NCI-H146 (cell line): ENCODE measurements at regions not wholly inside any gene's neighbourhood (a gene's known extent, or its start where the extent isn't known, plus 50 kb on each side); places are given as distances from the start of the nearest gene placed in this dataset.

Experiments
- DNase-seq: peaks from one replicate; lab custom pipeline; 2025; lab: John Stamatoyannopoulos, UW

- no peak for DNase-seq
Measured at GRCh38 chr7:10888861-10889260, 84.8 kb upstream of the PHF14 start.

DNA sequence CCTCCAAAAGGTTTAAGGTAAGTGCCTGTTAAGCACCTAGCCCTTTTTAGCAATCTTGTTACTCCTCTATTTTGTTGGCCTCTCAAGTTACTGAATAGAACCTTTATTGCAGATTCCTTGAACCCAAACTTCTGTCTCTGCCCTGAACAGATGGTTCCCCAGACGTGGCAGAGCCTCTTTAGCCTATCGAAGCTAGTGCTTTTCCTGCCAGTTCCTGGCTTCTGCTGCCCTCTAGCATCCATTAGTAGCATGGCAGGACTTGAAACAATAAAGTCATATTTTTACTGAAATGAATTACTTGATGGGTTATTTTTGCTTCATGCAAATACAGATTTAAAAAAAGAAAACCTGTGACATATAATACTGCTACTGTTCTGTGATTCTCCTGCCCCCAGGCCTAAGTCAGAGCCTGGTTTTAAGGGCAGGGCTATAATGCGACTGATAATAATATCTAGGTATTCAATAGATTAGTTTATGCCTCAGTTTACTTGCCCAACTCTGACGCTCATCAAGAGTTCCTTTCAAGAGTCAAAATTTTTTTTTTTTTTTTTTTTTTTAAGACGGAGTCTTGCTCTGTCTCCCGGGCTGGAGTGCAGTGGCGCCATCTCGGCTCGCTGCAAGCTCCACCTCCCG lies 84.3 kb upstream of the PHF14 start:
- DNase-seq: peak; percentile 61

- DNase-seq: no peak
Measured at GRCh38 chr7:10908600-10908999, 65.1 kb upstream of the PHF14 start.

DNA sequence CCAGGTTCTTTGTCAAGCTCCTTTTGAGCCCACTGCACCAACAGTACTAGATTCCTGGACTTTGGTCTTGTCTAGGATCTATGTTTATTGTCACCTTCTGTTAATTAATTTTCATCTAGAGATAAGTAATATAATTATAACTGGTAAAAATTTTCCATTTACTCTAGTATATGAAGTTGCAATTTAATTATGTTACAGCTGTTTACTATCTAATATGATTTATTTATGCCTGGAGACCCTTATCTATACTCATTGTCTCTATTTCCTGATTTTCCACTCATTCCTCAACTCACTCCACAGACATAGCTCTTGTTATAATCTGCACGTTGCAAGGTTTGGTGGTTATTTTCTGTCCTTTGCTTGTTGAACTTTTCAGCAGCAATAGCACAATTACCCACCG lies 63.2 kb upstream of the PHF14 start:
- DNase-seq: no peak

DNA sequence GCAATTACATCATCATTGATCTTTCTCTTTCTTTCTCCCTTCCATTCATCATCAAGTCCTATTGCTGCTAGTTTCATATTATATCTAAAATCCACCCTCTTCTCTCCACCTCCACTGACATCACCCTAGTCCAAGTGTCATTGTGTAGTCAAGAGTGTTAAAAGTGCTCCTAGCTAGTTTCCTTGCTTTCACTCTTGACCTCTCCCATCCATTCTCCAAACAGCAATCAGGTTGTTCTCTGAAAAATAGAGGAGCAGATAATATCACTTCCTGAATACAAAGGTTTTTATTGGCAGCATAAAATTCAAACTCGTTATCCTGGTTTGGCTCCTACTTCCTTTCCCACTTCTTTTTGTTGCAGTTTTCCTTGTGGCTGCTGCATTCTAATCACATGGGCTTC lies 61.6 kb upstream of the PHF14 start:
- no peak for DNase-seq

DNA sequence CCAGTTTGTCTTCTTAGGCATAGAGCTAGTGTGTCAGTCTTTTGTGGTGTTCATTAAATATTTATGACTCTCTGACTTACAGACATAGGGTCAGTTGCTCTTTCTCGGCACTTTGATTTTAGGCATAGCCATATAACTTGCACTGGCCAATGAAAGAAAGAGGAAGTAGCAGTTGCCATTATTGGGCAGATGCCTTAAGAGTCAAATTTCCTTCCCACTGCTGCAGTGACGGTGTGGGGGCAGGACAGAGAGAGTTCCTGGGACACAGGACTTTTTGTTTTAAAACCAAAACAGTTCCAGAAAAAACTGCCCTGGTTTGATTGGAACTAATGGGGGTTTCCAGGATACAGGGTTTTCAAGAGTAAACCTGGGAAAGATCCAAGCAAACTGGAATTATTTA lies 60.2 kb upstream of the PHF14 start:
- DNase-seq: no peak

- DNase-seq: no peak
Measured at GRCh38 chr7:10918093-10918590, 55.5 kb upstream of the PHF14 start.

GRCh38 chr7:10919923-10920322 lies 53.7 kb upstream of the PHF14 start:
- DNase-seq: no peak
